B cell (primary cell): ENCODE measurements at regions not wholly inside any gene's neighbourhood (a gene's known extent, or its start where the extent isn't known, plus 50 kb on each side); places are given as distances from the start of the nearest gene placed in this dataset.

Experiments
- ATAC-seq: fragments of 200-7000 bp; cut with Tn5 transposase; one replicate; pipeline ENCODE4 v1.10.0; 2021; ENCODE audit warnings: low read depth, mild to moderate bottlenecking, moderate number of reproducible peaks, moderate library complexity
- CTCF ChIA-PET: fragments of 350-600 bp; sonication (Branson Sonifier 250); formaldehyde crosslinking; loops from one replicate; lab custom pipeline; 2021; ENCODE audit warnings: antibody characterized with exemption, inconsistent platforms; lab: Charles Lee
- POLR2A ChIA-PET: fragments of 350-600 bp; sonication (Branson Sonifier 250); formaldehyde crosslinking; loops from one replicate; lab custom pipeline; 2021; ENCODE audit warnings: antibody characterized with exemption; lab: Charles Lee
- DNase-seq: peaks from one replicate; pipeline ENCODE4 v3.0.0; 2013
- H2AFZ ChIP-seq: 2 replicates; pipeline ENCODE4 v1.6.1; 2012; ENCODE audit warnings: mild to moderate bottlenecking, low read depth, low read length; ENCODE audit not compliant: insufficient read depth, poor library complexity, severe bottlenecking
- H3K27ac ChIP-seq, 2 donors: 1 replicate in 1 of 2; 2 replicates in 1 of 2; pipeline ENCODE4 v1.5.1; 2012 to 2013; ENCODE audit warnings: low read length in 2 of 2, mild to moderate bottlenecking in 2 of 2, moderate library complexity in 1 of 2
- H3K27me3 ChIP-seq, 4 experiments: fragments of 200-600 bp in 1 of 4; sonication (generic) in 1 of 4; replicated peaks in 1 of 4; 1 replicate in 2 of 4; 2 replicates in 2 of 4; pipeline versions ENCODE4 v1.6.1 to v1.7.0; 2013 to 2016; ENCODE audit warnings: low read length in 3 of 4, mild to moderate bottlenecking in 2 of 4, mixed read lengths in 1 of 4, moderate library complexity in 1 of 4; ENCODE audit not compliant: insufficient read depth in 4 of 4, control insufficient read depth in 3 of 4; ENCODE audit errors: control extremely low read depth in 1 of 4
- H3K36me3 ChIP-seq, 2 experiments: replicated peaks in 1 of 2; 1 replicate in 1 of 2; 2 replicates in 1 of 2; pipeline versions ENCODE4 v1.6.1 to v1.7.1; 2013; ENCODE audit warnings: low read length in 1 of 2; ENCODE audit not compliant: insufficient read depth in 2 of 2, control insufficient read depth in 1 of 2; ENCODE audit errors: control extremely low read depth in 1 of 2, extremely low read depth in 1 of 2
- H3K4me1 ChIP-seq, 2 donors: fragments of 200-600 bp in 1 of 2; sonication (generic) in 1 of 2; 1 replicate in 1 of 2; 2 replicates in 1 of 2; pipeline versions ENCODE4 v1.5.1 to v1.6.1; 2013 to 2017; ENCODE audit warnings: low read length in 2 of 2; ENCODE audit not compliant: control insufficient read depth in 2 of 2, insufficient read depth in 2 of 2
- H3K4me2 ChIP-seq: replicated peaks from 2 replicates; pipeline ENCODE3; 2012; ENCODE audit warnings: mild to moderate bottlenecking, low read depth, low read length; ENCODE audit not compliant: poor library complexity, severe bottlenecking
- H3K4me3 ChIP-seq, 5 experiments: fragments of 200-600 bp in 1 of 5; sonication (generic) in 1 of 5; 1 replicate in 3 of 5; 2 replicates in 2 of 5; pipeline versions ENCODE4 v1.5.1 to v1.7.0; 2011 to 2016; ENCODE audit warnings: low read length in 4 of 5, mild to moderate bottlenecking in 4 of 5, low read depth in 2 of 5, control low read depth in 1 of 5, moderate library complexity in 1 of 5; ENCODE audit not compliant: insufficient read depth in 1 of 5; ENCODE audit errors: control extremely low read depth in 1 of 5, extremely low read depth in 1 of 5
- H3K79me2 ChIP-seq: fragments of 200-600 bp; sonication (generic); one replicate; pipeline ENCODE4 v1.6.0; 2016; ENCODE audit warnings: low read length; ENCODE audit not compliant: control insufficient read depth, insufficient read depth
- H3K9ac ChIP-seq: fragments of 200-600 bp; sonication (generic); 2 replicates; pipeline ENCODE4 v1.6.1; 2017; ENCODE audit warnings: mild to moderate bottlenecking, low read length, moderate library complexity
- H3K9me3 ChIP-seq, 3 donors: one replicate each; pipeline versions ENCODE4 v1.6.1 to v1.7.1; 2013; ENCODE audit warnings: low read length in 2 of 3; ENCODE audit not compliant: control insufficient read depth in 2 of 3, insufficient read depth in 1 of 3; ENCODE audit errors: control extremely low read depth in 1 of 3
- H4K20me1 ChIP-seq: 2 replicates; pipeline ENCODE4 v1.6.0; 2012; ENCODE audit warnings: mild to moderate bottlenecking, low read length; ENCODE audit not compliant: insufficient read depth, control insufficient read depth, poor library complexity, severe bottlenecking
- H3K27ac Mint-ChIP-seq: one replicate; pipeline ENCODE4 v1.8.0; 2021; ENCODE audit warnings: mixed read lengths
- H3K27me3 Mint-ChIP-seq: one replicate; pipeline ENCODE4 v1.8.0; 2021; ENCODE audit warnings: mixed read lengths
- H3K4me1 Mint-ChIP-seq: one replicate; pipeline ENCODE4 v1.8.0; 2021; ENCODE audit warnings: mixed read lengths
- H3K4me3 Mint-ChIP-seq: one replicate; pipeline ENCODE4 v1.8.0; 2021; ENCODE audit warnings: mixed read lengths
- H3K9me3 Mint-ChIP-seq: one replicate; pipeline ENCODE4 v1.8.0; 2022; ENCODE audit warnings: mixed read lengths; ENCODE audit not compliant: insufficient read depth
- CTCF ChIP-seq: fragments of 200-600 bp; IDR thresholded peaks from one replicate; pipeline ENCODE4 v1.8.0; 2022; ENCODE audit warnings: antibody characterized with exemption, mild to moderate bottlenecking
- EZH2 ChIP-seq: IDR thresholded peaks from 2 replicates; pipeline ENCODE4 v1.6.1; 2012; ENCODE audit warnings: borderline replicate concordance, low read depth, mild to moderate bottlenecking, moderate library complexity, low read length; ENCODE audit not compliant: insufficient read depth, poor library complexity, severe bottlenecking
- WGBS: methylation state at CpG from one replicate; pipeline ENCODE4 v1.1.5; 2013; ENCODE audit warnings: missing lambda C conversion rate; ENCODE audit not compliant: insufficient coverage; 5-methylcytosine and 5-hydroxymethylcytosine counted together
- intact Hi-C: fragments of 100-400 bp; cut with micrococcal nuclease; formaldehyde crosslinking; loops from one replicate; pipeline ENCODE4 v1.10.0; 2022

DNA sequence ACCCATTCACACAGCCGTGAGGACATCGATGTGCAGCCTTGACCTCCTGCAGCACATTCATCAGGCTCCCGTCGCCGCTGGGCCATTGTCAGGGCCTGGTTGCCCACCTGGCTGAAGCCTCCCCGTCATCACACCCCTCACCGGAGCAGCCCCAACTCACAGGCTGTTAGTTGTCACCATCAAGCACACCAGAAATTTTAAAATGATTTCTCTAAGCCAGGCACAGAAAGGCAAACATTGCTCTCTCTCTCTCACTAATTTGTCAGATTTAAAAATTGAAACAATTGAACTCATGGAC, 167.1 kb downstream of the RTP5 start:
- Histone ChIP-seq H3K27me3 (peaks cover 0 to 35% (median 4%) of the 10 kb centered on the region in 4 experiments), H3K9ac (no peak overlapping the region), H3K4me2 (no peak overlapping the region), H3K36me3 (no peaks in the 10 kb centered on the region), H4K20me1 (no peaks in the 10 kb centered on the region), H3K27ac (no peak overlapping the region), H2AFZ (no peak overlapping the region), H3K9me3 (peaks cover 0 to 5% (median 0%) of the 10 kb centered on the region in 3 donors), H3K4me3 (no peak overlapping the region), H3K79me2 (no peaks in the 10 kb centered on the region), H3K4me1 (peaks cover 3 to 7% of the 10 kb centered on the region in 2 donors)
- ATAC-seq: no peak
- TF ChIP-seq CTCF: no peak
- TF ChIP-seq EZH2: no peak
- DNase-seq: no peak
- peaks cover 9% of the 10 kb centered on the region for H3K4me1 Mint-ChIP-seq
- 84% methylated on average over 7 of the region's 7 CpGs for WGBS
- POLR2A ChIA-PET: no interaction called here
- intact Hi-C loops: no loop called here
- peaks cover 47% of the 10 kb centered on the region for H3K27me3 Mint-ChIP-seq
- H3K27ac Mint-ChIP-seq: no peak overlapping the region
- H3K9me3 Mint-ChIP-seq: no peaks in the 10 kb centered on the region
- CTCF ChIA-PET: no interaction called here
- no peak overlapping the region for H3K4me3 Mint-ChIP-seq

DNA sequence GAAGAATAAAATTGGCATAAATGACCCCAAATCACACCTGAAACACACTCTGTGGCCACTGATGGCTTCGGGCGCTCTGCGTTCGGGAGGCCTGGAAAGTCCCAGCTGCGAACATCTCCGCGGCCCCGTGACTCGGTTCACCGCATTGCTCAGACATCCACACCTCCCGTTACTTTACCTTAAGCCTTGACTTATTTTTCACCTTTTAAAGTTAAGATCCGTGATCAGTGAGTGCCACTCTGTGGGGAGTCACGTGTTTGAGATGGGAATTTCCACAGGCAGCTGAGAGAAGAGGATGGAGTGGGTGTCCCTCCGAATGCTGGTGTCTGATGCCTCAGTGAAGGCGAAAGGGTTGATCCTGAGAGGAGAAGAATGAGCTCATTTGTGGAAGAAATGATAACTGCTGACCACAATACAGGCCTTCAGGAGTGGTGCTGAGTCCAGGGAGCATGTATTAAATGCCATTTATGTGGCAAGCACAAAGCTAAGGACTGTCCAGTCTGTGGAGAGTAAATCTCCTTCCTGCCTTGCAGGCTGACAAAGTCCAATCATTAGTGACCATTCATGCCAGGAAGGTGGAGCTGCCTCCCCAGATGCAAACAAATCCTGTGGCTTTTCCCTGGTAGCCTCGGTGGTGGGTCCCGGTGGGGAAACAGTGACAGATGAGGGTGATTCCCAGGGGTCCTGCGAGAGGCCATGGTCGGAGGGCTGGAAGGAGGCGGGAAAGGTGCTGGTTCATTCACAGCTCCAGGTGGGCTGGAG, 168.8 kb downstream of the RTP5 start:
- Mint-ChIP-seq H3K4me3 (no peak overlapping the region), H3K4me1 (peaks cover 2% of the 10 kb centered on the region), H3K9me3 (no peaks in the 10 kb centered on the region), H3K27ac (no peak overlapping the region), H3K27me3 (peaks cover 46% of the 10 kb centered on the region)
- ATAC-seq (no peak), DNase-seq (no peak)
- H3K36me3 ChIP-seq: no peaks in the 10 kb centered on the region
- H2AFZ ChIP-seq: no peak overlapping the region
- peaks cover 0 to 27% (median 4%) of the 10 kb centered on the region in 4 experiments for H3K27me3 ChIP-seq
- H3K27ac ChIP-seq: no peak overlapping the region
- no peak overlapping the region for H3K4me2 ChIP-seq
- TF ChIP-seq EZH2: no peak
- no peak for TF ChIP-seq CTCF
- POLR2A ChIA-PET: no interaction called here
- CTCF ChIA-PET: no interaction called here
- no peaks in the 10 kb centered on the region for H3K79me2 ChIP-seq
- intact Hi-C loops: no loop called here
- no peaks in the 10 kb centered on the region for H3K4me1 ChIP-seq
- peaks cover 0 to 15% (median 0%) of the 10 kb centered on the region in 3 donors for H3K9me3 ChIP-seq
- no peak overlapping the region for H3K4me3 ChIP-seq
- WGBS: 92% methylated on average over 19 of the region's 20 CpGs
- no peaks in the 10 kb centered on the region for H4K20me1 ChIP-seq
- H3K9ac ChIP-seq: no peak overlapping the region
